SJCRH30 (cell line): ENCODE measurements at regions not wholly inside any gene's neighbourhood (a gene's known extent, or its start where the extent isn't known, plus 50 kb on each side); places are given as distances from the start of the nearest gene placed in this dataset.

Source experiments
- DNase-seq, 2 experiments: peaks; one replicate each; pipeline ENCODE4 v3.0.0-alpha.2; 2015 to 2020
- H3K27ac ChIP-seq: fragments of 250-450 bp; sonication (Bioruptor Pico); 2 replicates; pipeline ENCODE4 v1.5.1; 2020; ENCODE audit warnings: mild to moderate bottlenecking, moderate library complexity
- H3K27me3 ChIP-seq: fragments of 250-450 bp; sonication (Bioruptor Pico); 2 replicates; pipeline ENCODE4 v1.5.1; 2020; ENCODE audit warnings: mild to moderate bottlenecking, moderate library complexity
- H3K36me3 ChIP-seq: fragments of 250-450 bp; sonication (Bioruptor Pico); 2 replicates; pipeline ENCODE4 v1.5.1; 2020; ENCODE audit warnings: mild to moderate bottlenecking, moderate library complexity
- H3K4me1 ChIP-seq: fragments of 250-450 bp; sonication (Bioruptor Pico); 2 replicates; pipeline ENCODE4 v1.5.1; 2020; ENCODE audit warnings: mild to moderate bottlenecking, moderate library complexity
- H3K4me3 ChIP-seq: fragments of 250-450 bp; sonication (Bioruptor Pico); 2 replicates; pipeline ENCODE4 v1.5.1; 2020; ENCODE audit warnings: mild to moderate bottlenecking, moderate library complexity
- H3K9me3 ChIP-seq: fragments of 250-450 bp; sonication (Bioruptor Pico); replicated peaks from 2 replicates; pipeline ENCODE4 v1.5.1; 2020; ENCODE audit warnings: mild to moderate bottlenecking, moderate library complexity

GRCh38 chr15:35630985-35631384 is 85.0 kb upstream of the DPH6 start:
- Histone ChIP-seq H3K4me1 (no peaks in the 10 kb centered on the region), H3K4me3 (no peak overlapping the region), H3K9me3 (no peaks in the 10 kb centered on the region), H3K36me3 (no peaks in the 10 kb centered on the region), H3K27me3 (no peaks in the 10 kb centered on the region), H3K27ac (no peak overlapping the region)
- DNase-seq: no peak

GRCh38 chr15:35633677-35634076 is 87.7 kb upstream of the DPH6 start:
- no peak overlapping the region for H3K27ac ChIP-seq
- no peaks in the 10 kb centered on the region for H3K9me3 ChIP-seq
- DNase-seq: no peak
- no peaks in the 10 kb centered on the region for H3K36me3 ChIP-seq
- H3K27me3 ChIP-seq: no peaks in the 10 kb centered on the region
- no peak overlapping the region for H3K4me3 ChIP-seq
- H3K4me1 ChIP-seq: no peaks in the 10 kb centered on the region

GRCh38 chr15:35646790-35647189 is 100.8 kb upstream of the DPH6 start:
- Histone ChIP-seq H3K36me3 (no peaks in the 10 kb centered on the region), H3K27ac (no peak overlapping the region), H3K4me1 (no peaks in the 10 kb centered on the region), H3K27me3 (no peaks in the 10 kb centered on the region), H3K4me3 (no peak overlapping the region), H3K9me3 (no peaks in the 10 kb centered on the region)
- DNase-seq: no peak

- H3K4me1 ChIP-seq: no peaks in the 10 kb centered on the region
- H3K27me3 ChIP-seq: no peaks in the 10 kb centered on the region
- H3K36me3 ChIP-seq: no peaks in the 10 kb centered on the region
- H3K4me3 ChIP-seq: no peak overlapping the region
- DNase-seq: no peak
- no peaks in the 10 kb centered on the region for H3K9me3 ChIP-seq
- no peak overlapping the region for H3K27ac ChIP-seq
These were observed 101.3 kb upstream of the DPH6 start for GRCh38 chr15:35647303-35647702.

GRCh38 chr15:35648941-35649340 is 103.0 kb upstream of the DPH6 start:
- Histone ChIP-seq H3K4me3 (no peak overlapping the region), H3K36me3 (no peaks in the 10 kb centered on the region), H3K9me3 (no peaks in the 10 kb centered on the region), H3K27me3 (no peaks in the 10 kb centered on the region), H3K4me1 (no peaks in the 10 kb centered on the region), H3K27ac (no peak overlapping the region)
- no peak for DNase-seq

GRCh38 chr15:35649575-35649974 is 103.6 kb upstream of the DPH6 start:
- H3K27me3 ChIP-seq: no peaks in the 10 kb centered on the region
- no peaks in the 10 kb centered on the region for H3K36me3 ChIP-seq
- H3K9me3 ChIP-seq: no peaks in the 10 kb centered on the region
- DNase-seq: no peak
- H3K4me3 ChIP-seq: no peak overlapping the region
- no peaks in the 10 kb centered on the region for H3K4me1 ChIP-seq
- no peak overlapping the region for H3K27ac ChIP-seq

- no peak for DNase-seq
- no peaks in the 10 kb centered on the region for H3K27me3 ChIP-seq
These were observed 108.4 kb upstream of the DPH6 start for GRCh38 chr15:35654332-35654731.

GRCh38 chr15:35657679-35658311 is 111.8 kb upstream of the DPH6 start:
- H3K9me3 ChIP-seq: no peaks in the 10 kb centered on the region
- no peaks in the 10 kb centered on the region for H3K27me3 ChIP-seq
- H3K36me3 ChIP-seq: no peaks in the 10 kb centered on the region
- no peak overlapping the region for H3K4me3 ChIP-seq
- no peaks in the 10 kb centered on the region for H3K4me1 ChIP-seq
- H3K27ac ChIP-seq: no peak overlapping the region
- no peak for DNase-seq

More at GRCh38 chr15:35654332-35654731, 108.4 kb upstream of the DPH6 start:
- no peaks in the 10 kb centered on the region for H3K9me3 ChIP-seq
- no peak overlapping the region for H3K27ac ChIP-seq
- no peaks in the 10 kb centered on the region for H3K36me3 ChIP-seq
- no peak overlapping the region for H3K4me3 ChIP-seq
- H3K4me1 ChIP-seq: no peaks in the 10 kb centered on the region

- Histone ChIP-seq H3K9me3 (no peaks in the 10 kb centered on the region), H3K36me3 (no peaks in the 10 kb centered on the region), H3K27ac (no peak overlapping the region), H3K4me1 (no peaks in the 10 kb centered on the region), H3K27me3 (no peaks in the 10 kb centered on the region), H3K4me3 (no peak overlapping the region)
- DNase-seq: no peak
These were observed 118.0 kb upstream of the DPH6 start for GRCh38 chr15:35663956-35664355.

GRCh38 chr15:35665896-35666536 is 120.1 kb upstream of the DPH6 start:
- Histone ChIP-seq H3K36me3 (no peaks in the 10 kb centered on the region), H3K4me1 (no peaks in the 10 kb centered on the region), H3K27ac (no peak overlapping the region), H3K27me3 (no peaks in the 10 kb centered on the region), H3K9me3 (no peaks in the 10 kb centered on the region), H3K4me3 (no peak overlapping the region)
- DNase-seq: no peak

- no peak for DNase-seq
These were observed 121.9 kb upstream of the DPH6 start for GRCh38 chr15:35667908-35668307.

GRCh38 chr15:35669021-35669420 is 123.1 kb upstream of the DPH6 start:
- Histone ChIP-seq H3K9me3 (no peaks in the 10 kb centered on the region), H3K27ac (no peak overlapping the region), H3K27me3 (no peaks in the 10 kb centered on the region), H3K4me1 (no peaks in the 10 kb centered on the region), H3K4me3 (no peak overlapping the region), H3K36me3 (no peaks in the 10 kb centered on the region)
- no peak for DNase-seq

More at GRCh38 chr15:35667908-35668307, 121.9 kb upstream of the DPH6 start:
- Histone ChIP-seq H3K9me3 (no peaks in the 10 kb centered on the region), H3K27me3 (no peaks in the 10 kb centered on the region), H3K4me1 (no peaks in the 10 kb centered on the region), H3K36me3 (no peaks in the 10 kb centered on the region), H3K4me3 (no peak overlapping the region), H3K27ac (no peak overlapping the region)

GRCh38 chr15:35669432-35670045 is 123.6 kb upstream of the DPH6 start:
- DNase-seq: no peak
- Histone ChIP-seq H3K36me3 (no peaks in the 10 kb centered on the region), H3K4me3 (no peak overlapping the region), H3K4me1 (no peaks in the 10 kb centered on the region), H3K27me3 (no peaks in the 10 kb centered on the region), H3K27ac (no peak overlapping the region), H3K9me3 (no peaks in the 10 kb centered on the region)

- H3K36me3 ChIP-seq: no peaks in the 10 kb centered on the region
- DNase-seq: no peak
- no peaks in the 10 kb centered on the region for H3K4me1 ChIP-seq
- no peak overlapping the region for H3K27ac ChIP-seq
- no peaks in the 10 kb centered on the region for H3K27me3 ChIP-seq
- H3K4me3 ChIP-seq: no peak overlapping the region
- no peaks in the 10 kb centered on the region for H3K9me3 ChIP-seq
These were observed 125.2 kb upstream of the DPH6 start for GRCh38 chr15:35671197-35671596.

- Histone ChIP-seq H3K4me1 (no peaks in the 10 kb centered on the region), H3K36me3 (no peaks in the 10 kb centered on the region), H3K9me3 (no peaks in the 10 kb centered on the region), H3K27ac (no peak overlapping the region), H3K27me3 (no peaks in the 10 kb centered on the region), H3K4me3 (no peak overlapping the region)
- no peak for DNase-seq
These were observed 126.0 kb upstream of the DPH6 start for GRCh38 chr15:35671981-35672380.
